Central memory CD8-positive, alpha-beta T cell (primary cell): ENCODE measurements at regions not wholly inside any gene's neighbourhood (a gene's known extent, or its start where the extent isn't known, plus 50 kb on each side); places are given as distances from the start of the nearest gene placed in this dataset.
A peak's percentile ranks its signal among the peaks of the same experiment; 100 is the strongest.
"Not testable (repeated sequence)": the region's sequence is repeated elsewhere in the genome, so short reads cannot be mapped to it uniquely, and the experiment has no call there.

Experiments used
- ATAC-seq: fragments of 150-1000 bp; cut with Tn5 transposase; replicated peaks from 2 replicates; pipeline ENCODE4 v1.10.0; 2022; ENCODE audit warnings: mild to moderate bottlenecking, moderate FRiP score, moderate number of reproducible peaks; ENCODE audit not compliant: poor library complexity, severe bottlenecking; ENCODE audit errors: extremely low read depth
- DNase-seq, 2 donors: peaks; one replicate each; pipeline ENCODE4 v3.0.0; 2021; ENCODE audit warnings: low spot score in 2 of 2
- H3K27ac Mint-ChIP-seq: one replicate; pipeline ENCODE4 v1.8.0; 2022; ENCODE audit warnings: low read depth, mild to moderate bottlenecking, moderate library complexity, mixed read lengths
- H3K27me3 Mint-ChIP-seq: one replicate; pipeline ENCODE4 v1.8.0; 2022; ENCODE audit warnings: mixed read lengths
- H3K36me3 Mint-ChIP-seq: one replicate; pipeline ENCODE4 v1.8.0; 2022; ENCODE audit warnings: mild to moderate bottlenecking, moderate library complexity, mixed read lengths; ENCODE audit not compliant: insufficient read depth
- H3K4me1 Mint-ChIP-seq: one replicate; pipeline ENCODE4 v1.8.0; 2022; ENCODE audit warnings: mixed read lengths
- H3K4me3 Mint-ChIP-seq: one replicate; pipeline ENCODE4 v1.8.0; 2022; ENCODE audit warnings: mild to moderate bottlenecking, moderate library complexity, mixed read lengths
- H3K9me3 Mint-ChIP-seq: one replicate; pipeline ENCODE4 v1.8.0; 2022; ENCODE audit warnings: mixed read lengths

DNA sequence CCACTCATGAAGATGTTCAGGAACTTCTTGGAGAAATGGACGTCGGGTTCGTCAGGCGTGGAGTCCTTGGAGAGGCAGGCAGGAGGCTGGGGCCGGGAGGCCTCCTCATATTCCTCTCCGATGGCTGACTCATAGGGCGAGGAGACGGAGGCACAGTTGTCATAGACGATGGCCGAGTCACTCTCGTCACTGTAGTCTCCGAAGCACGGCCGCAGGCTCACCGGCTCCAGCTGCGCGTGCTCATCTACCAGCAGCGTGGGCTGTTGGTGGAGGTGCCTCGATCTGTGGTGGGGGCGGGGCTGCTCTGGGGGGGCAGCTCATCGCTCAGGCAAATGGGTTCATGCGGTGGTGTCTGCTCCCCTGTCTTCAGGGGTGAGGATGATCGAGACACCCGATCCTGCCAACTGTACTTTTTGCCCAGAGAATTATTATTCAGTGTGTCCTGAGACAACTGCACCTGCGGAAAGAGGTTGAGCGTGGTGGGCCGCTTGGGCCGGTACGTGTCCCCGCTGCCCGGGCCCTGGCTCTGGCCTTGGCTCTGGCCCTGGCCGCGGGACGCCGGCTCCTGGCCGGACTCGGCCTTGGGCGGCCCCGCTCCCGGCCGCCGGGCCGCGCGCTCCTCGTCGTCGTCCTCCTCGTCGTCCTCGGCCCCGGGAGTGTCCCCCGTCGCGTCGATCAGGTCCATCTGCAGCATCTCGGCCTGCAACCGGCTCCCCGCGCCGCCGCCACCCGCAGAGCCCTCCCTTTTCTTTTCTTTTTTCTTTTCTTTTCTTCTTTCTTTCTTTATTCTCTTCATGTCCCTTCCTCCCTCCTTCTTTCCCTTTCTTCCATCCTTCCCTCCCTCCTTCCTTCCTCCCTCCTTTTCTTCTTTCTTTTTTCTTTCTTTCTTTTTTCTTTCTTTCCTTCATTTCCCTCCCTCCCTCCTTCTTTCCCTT is 111.4 kb upstream of the PLEKHM1 start:
- peak overlapping the region; percentile 53 for H3K27ac Mint-ChIP-seq
- H3K4me1 Mint-ChIP-seq, H3K4me3 Mint-ChIP-seq, ATAC-seq, H3K36me3 Mint-ChIP-seq, DNase-seq, H3K9me3 Mint-ChIP-seq, H3K27me3 Mint-ChIP-seq: not testable (repeated sequence)

- not testable (repeated sequence) for H3K4me3 Mint-ChIP-seq, H3K9me3 Mint-ChIP-seq, H3K27me3 Mint-ChIP-seq, H3K27ac Mint-ChIP-seq, H3K36me3 Mint-ChIP-seq, ATAC-seq, H3K4me1 Mint-ChIP-seq, DNase-seq
These were observed 115.2 kb upstream of the PLEKHM1 start for GRCh38 chr17:45605751-45606150.

DNA sequence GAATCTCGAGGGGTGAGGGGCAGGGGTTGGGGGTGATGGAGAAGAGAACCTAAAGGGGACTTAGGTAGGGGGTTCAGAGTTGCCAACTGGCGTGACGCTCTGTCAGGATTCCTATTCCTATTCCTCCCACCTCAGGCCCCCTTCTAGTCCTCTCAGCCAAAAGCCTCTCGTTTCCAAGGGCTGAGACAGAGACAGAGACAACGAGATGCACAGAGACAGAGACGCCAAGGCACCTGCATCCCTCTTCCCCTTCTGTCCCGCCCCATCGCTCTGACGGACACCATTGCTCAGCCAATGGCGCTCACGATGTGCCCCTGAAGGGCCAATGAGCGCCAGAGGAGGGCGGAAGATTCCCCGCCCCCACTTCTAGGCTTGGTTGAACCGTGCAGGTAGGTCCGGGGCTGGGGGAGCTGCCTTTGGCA is 129.5 kb upstream of the PLEKHM1 start:
- not testable (repeated sequence) for H3K9me3 Mint-ChIP-seq, H3K36me3 Mint-ChIP-seq, H3K4me1 Mint-ChIP-seq, H3K27ac Mint-ChIP-seq, H3K27me3 Mint-ChIP-seq
- peak; percentile 44 to 70 for DNase-seq
- H3K4me3 Mint-ChIP-seq: peak overlapping the region; percentile 78
- ATAC-seq: peak; percentile 100

- peak; percentile 77 for ATAC-seq
- H3K4me1 Mint-ChIP-seq, H3K36me3 Mint-ChIP-seq, DNase-seq, H3K9me3 Mint-ChIP-seq, H3K27ac Mint-ChIP-seq, H3K27me3 Mint-ChIP-seq: not testable (repeated sequence)
- peak overlapping the region; percentile 78 for H3K4me3 Mint-ChIP-seq
These were observed 129.9 kb upstream of the PLEKHM1 start for GRCh38 chr17:45620468-45620867.

DNA sequence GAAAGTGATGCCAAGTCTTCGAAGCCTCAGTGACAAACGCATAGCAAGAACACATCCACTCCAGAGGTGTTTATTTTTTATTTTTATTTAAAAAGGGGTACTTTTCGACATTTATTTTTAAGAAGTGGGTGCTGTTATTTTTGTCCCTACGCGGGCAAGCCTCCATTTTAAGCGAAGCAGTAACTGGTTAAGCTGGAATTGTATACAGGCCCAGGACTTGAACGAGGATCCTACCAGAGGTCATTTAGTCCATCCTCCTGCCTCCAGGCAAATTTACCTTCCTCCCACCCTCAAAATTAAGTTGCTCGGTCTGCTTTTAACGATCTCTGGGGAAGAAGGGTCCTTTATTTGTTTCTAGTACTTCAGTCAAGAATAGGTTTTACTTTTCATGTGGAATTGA is 130.6 kb upstream of the PLEKHM1 start:
- not testable (repeated sequence) for H3K4me3 Mint-ChIP-seq, H3K27ac Mint-ChIP-seq

GRCh38 chr17:45622295-45622694 is 131.8 kb upstream of the PLEKHM1 start:
- H3K9me3 Mint-ChIP-seq, DNase-seq, ATAC-seq, H3K27me3 Mint-ChIP-seq, H3K36me3 Mint-ChIP-seq, H3K4me1 Mint-ChIP-seq, H3K27ac Mint-ChIP-seq, H3K4me3 Mint-ChIP-seq: not testable (repeated sequence)

More for the DNA sequence above, 130.6 kb upstream of the PLEKHM1 start:
- not testable (repeated sequence) for H3K4me1 Mint-ChIP-seq, DNase-seq, ATAC-seq, H3K36me3 Mint-ChIP-seq, H3K27me3 Mint-ChIP-seq, H3K9me3 Mint-ChIP-seq

DNA sequence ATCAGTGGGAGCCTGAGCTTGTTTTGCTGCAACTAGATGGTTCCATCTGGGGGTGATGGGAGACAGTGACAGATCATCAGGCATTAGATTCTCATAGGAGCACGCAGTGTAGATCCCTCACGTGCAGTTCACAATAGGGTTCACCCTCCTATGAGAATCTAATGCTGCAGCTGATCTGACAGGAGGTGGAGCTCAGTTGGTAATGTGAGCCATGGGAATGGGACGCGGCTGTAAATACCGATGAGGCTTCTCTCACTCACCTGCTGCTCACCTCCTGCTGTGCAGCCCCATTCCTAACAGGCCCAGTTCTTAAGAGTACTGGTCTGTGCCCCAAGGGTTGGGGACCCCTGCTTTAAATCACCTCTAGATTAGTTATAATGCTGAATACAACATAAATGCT is 137.5 kb upstream of the PLEKHM1 start:
- no peak overlapping the region for H3K27ac Mint-ChIP-seq
- peaks cover 28% of the 10 kb centered on the region for H3K36me3 Mint-ChIP-seq
- no peak for ATAC-seq
- no peak overlapping the region for H3K4me3 Mint-ChIP-seq
- no peaks in the 10 kb centered on the region for H3K9me3 Mint-ChIP-seq
- no peaks in the 10 kb centered on the region for H3K27me3 Mint-ChIP-seq
- DNase-seq: no peak
- H3K4me1 Mint-ChIP-seq: no peaks in the 10 kb centered on the region

- no peak overlapping the region for H3K4me3 Mint-ChIP-seq
- no peaks in the 10 kb centered on the region for H3K27me3 Mint-ChIP-seq
- no peak overlapping the region for H3K27ac Mint-ChIP-seq
- H3K36me3 Mint-ChIP-seq: peaks cover 39% of the 10 kb centered on the region
- ATAC-seq (no peak), DNase-seq (no peak)
- H3K4me1 Mint-ChIP-seq: no peaks in the 10 kb centered on the region
- no peaks in the 10 kb centered on the region for H3K9me3 Mint-ChIP-seq
These were observed 141.4 kb upstream of the PLEKHM1 start for GRCh38 chr17:45631941-45632340.

DNA sequence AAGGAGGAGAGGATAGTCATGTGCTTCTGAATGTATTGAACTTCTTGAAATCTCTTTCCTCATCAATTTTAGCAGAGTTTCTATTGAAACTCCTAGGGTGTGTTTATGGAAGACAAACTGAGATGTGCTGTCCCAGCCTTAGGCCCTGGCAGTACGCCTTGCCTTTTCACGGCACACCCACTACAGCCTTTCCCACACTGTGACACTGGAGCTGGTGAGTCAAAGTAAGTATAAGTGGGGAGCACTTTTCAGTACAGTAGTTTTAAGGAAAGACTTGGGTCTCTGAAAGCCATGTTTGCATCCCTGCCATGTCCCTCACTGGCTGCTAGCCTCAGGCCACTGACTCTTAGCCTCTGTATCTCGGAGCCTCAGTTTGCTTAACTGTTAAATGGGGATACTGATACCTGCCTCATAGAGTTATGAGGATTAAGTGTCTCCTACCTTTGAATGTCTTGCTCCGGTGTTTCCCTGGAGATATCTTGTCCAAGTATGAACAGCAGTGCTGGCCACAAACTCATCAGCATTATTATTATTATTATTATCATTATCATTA is 144.7 kb upstream of the CRHR1 start:
- Mint-ChIP-seq H3K4me3 (no peak overlapping the region), H3K4me1 (peaks cover 13% of the 10 kb centered on the region), H3K27me3 (no peaks in the 10 kb centered on the region), H3K9me3 (no peaks in the 10 kb centered on the region), H3K36me3 (peaks cover 14% of the 10 kb centered on the region), H3K27ac (no peak overlapping the region)
- DNase-seq: no peak
- no peak for ATAC-seq

GRCh38 chr17:45640141-45640850 is 143.8 kb upstream of the CRHR1 start:
- peaks cover 11% of the 10 kb centered on the region for H3K36me3 Mint-ChIP-seq
- no peaks in the 10 kb centered on the region for H3K9me3 Mint-ChIP-seq
- peak overlapping the region; percentile 20 for H3K27ac Mint-ChIP-seq
- H3K27me3 Mint-ChIP-seq: no peaks in the 10 kb centered on the region
- H3K4me1 Mint-ChIP-seq: peaks cover 13% of the 10 kb centered on the region
- ATAC-seq (peak; percentile 70), DNase-seq (peak; percentile 55 to 57)
- no peak overlapping the region for H3K4me3 Mint-ChIP-seq

DNA sequence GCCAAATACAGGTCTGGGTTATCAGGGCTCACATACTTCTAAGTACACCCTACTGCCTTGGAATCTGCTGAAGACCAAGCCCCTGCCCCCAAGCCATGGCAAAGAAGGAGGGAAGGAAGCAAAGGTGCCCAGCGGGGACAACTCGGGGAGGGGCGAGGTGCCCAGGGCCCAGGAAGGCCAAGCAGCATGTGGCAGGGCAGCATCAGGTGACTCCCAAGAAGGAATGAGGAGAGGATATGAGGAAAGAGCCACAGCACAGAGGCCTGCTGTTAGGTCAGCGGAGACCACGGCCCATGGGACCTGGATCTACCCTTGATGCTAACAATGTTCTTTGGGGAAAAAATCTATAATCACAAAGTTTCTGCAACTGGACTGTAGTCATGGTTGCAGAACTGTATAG is 142.6 kb upstream of the CRHR1 start:
- Mint-ChIP-seq H3K27me3 (no peaks in the 10 kb centered on the region), H3K36me3 (peaks cover 4% of the 10 kb centered on the region), H3K9me3 (no peaks in the 10 kb centered on the region), H3K4me1 (peaks cover 19% of the 10 kb centered on the region), H3K4me3 (no peak overlapping the region), H3K27ac (no peak overlapping the region)
- no peak for DNase-seq
- ATAC-seq: no peak

GRCh38 chr17:45643591-45643990 is 140.5 kb upstream of the CRHR1 start:
- peaks cover 20% of the 10 kb centered on the region for H3K4me1 Mint-ChIP-seq
- H3K27me3 Mint-ChIP-seq: no peaks in the 10 kb centered on the region
- DNase-seq (no peak), ATAC-seq (no peak)
- H3K4me3 Mint-ChIP-seq: no peak overlapping the region
- H3K27ac Mint-ChIP-seq: no peak overlapping the region
- no peaks in the 10 kb centered on the region for H3K9me3 Mint-ChIP-seq
- no peaks in the 10 kb centered on the region for H3K36me3 Mint-ChIP-seq

GRCh38 chr17:45644637-45645036 is 139.5 kb upstream of the CRHR1 start:
- not testable (repeated sequence) for H3K27ac Mint-ChIP-seq, ATAC-seq, H3K9me3 Mint-ChIP-seq, H3K27me3 Mint-ChIP-seq, H3K4me3 Mint-ChIP-seq, DNase-seq, H3K36me3 Mint-ChIP-seq
- H3K4me1 Mint-ChIP-seq: peaks cover 20% of the 10 kb centered on the region
